NOMO-1 treated with dmso at 0.1 percent for 144 hours (cell line): ENCODE measurements at regions not wholly inside any gene's neighbourhood (a gene's known extent, or its start where the extent isn't known, plus 50 kb on each side); places are given as distances from the start of the nearest gene placed in this dataset.
"Not testable (repeated sequence)": the region's sequence is repeated elsewhere in the genome, so short reads cannot be mapped to it uniquely, and the experiment has no call there.

Experiments used
- DNase-seq: peaks from one replicate; lab custom pipeline; 2025; ENCODE audit not compliant: unreplicated experiment; lab: John Stamatoyannopoulos, UW

- not testable (repeated sequence) for DNase-seq
Measured at GRCh38 chr13:52565324-52565723, 76.9 kb upstream of the HNRNPA1L2 start.

DNA sequence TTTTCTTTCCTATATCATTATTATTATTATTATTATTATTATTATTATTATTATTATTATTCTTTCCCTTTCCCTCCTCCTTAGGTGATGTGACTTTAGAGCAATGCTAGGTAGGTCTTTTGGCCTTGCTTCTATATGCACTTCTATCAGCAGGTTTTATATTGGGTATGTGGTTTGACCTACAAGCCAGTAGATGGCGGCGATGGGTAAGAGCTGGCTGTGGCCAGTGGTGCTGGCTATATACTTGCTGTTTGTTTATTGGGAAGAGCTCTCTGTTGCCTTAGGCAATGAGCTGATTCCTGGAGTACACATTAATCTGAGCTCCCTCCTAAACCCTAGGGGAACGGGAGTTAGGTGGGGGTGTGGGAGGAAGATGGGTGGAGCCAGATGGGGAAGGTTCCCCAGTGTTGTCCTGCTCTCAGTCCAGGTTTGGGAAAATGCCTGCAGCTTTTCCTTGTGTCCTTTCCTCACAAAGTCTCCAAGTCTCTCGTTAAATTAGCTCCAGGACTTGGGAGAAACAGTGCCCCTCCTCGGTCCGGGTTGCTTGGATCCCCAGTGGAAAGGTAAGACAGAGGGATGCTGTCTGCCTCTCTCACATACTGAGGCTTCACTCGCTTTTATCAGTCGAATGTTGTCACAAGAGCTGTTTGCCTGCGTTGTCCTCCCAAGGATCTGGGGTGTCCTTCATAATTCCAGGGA lies 72.2 kb upstream of the HNRNPA1L2 start:
- DNase-seq, result peak; percentile 45

GRCh38 chr13:52571163-52571562 lies 71.1 kb upstream of the HNRNPA1L2 start:
- DNase-seq, result not testable (repeated sequence)

DNA sequence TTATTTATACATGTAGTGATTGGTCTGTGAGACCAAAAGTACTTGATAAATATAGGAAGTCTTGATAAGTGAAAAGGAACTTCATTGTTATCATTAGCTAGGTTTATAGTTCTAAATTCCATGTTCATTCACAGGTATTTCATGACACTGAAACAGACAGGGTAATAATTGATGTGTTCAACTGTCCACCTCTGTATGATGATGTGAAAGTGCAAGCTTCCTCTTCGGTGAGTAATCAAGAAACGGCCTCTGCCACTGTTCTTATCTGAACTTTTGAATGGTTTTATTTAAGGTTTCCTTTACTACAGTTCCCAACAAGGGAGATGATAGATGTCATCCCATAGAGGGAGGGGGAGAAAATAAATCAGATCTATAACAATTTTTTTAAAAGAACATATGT lies 59.3 kb upstream of the HNRNPA1L2 start:
- not testable (repeated sequence) for DNase-seq
